Activated naive CD4-positive, alpha-beta T cell treated with Interleukin-2 at 50 U/mL for 16 hours (primary cell): ENCODE measurements at regions not wholly inside any gene's neighbourhood (a gene's known extent, or its start where the extent isn't known, plus 50 kb on each side); places are given as distances from the start of the nearest gene placed in this dataset.

Experiments used
- DNase-seq: peaks from one replicate; pipeline ENCODE4 v3.0.0-alpha.2; 2020

DNA sequence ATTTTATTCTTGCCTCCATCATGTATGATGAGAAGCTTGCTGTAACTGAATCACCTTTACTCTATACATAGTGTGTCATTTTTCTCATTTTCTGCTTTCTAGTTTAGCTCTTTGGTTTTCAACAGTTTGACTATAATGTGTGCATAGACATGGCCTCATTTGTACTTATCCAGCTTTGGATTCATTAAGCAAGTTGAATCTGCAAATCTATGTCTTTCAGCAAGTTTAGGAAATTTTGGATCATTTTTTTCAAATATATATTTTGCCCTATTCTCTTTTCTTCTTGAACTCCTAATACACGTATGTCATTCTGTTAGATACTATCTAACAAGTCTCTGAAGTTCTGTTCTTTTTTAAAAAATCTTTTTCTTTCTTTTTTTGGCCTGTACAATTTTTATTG, 57.8 kb downstream of the PRLHR start:
- DNase-seq, result no peak

DNA sequence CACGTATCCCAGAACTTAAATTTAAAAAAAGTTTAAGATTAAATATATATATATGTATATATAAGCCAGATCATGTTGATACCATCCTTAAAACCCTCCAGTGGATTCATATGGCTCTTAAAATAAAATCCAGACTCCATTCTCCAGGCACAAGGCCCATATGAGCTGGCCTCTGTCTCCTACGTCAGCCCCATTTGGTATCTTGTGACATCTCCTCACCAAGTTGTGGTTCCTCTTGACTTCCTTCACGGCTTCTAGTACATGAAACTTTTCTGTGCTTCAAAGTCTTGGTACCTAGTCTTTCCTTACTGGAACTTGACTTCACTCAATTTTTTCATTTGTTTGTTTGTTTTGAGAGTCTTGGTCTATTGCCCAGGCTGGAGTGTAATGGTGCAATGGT, 61.3 kb downstream of the PRLHR start:
- DNase-seq, result no peak

DNA sequence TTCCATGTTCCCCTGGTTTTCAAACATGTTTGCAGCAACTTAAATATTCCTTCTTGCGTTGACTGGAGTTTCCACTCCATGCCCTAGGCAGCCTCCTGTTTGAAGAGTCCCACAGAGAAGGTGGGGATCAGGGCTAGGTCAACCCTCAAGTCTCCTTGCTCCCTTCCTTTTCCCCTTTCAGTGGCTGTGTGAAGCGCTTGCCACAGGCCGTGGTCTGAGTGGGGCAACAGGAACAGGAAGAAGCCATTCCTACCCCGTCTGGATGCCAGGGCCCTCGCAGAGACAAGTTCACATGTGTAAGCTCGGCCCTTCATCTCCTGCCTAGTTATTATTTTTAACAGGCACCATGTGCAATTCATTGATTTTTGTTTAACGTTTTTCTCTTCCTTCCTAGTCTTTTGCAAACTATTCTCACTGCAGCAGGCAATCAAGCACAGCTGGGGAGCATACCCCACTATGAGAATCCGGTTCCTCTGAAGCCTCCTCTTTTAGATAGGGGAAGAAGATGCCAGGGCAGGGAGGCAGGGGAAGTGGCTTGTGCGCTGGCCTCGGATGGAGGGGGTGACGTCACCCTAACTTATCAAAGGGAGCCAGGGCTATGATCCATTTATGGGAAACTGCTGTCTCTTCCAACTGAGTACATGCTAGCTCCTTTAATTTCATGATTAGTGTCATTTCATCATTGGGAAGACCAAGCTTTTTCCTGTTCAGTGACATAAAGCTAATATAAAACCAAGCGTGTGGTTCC, 64.2 kb downstream of the PRLHR start:
- no peak for DNase-seq

DNA sequence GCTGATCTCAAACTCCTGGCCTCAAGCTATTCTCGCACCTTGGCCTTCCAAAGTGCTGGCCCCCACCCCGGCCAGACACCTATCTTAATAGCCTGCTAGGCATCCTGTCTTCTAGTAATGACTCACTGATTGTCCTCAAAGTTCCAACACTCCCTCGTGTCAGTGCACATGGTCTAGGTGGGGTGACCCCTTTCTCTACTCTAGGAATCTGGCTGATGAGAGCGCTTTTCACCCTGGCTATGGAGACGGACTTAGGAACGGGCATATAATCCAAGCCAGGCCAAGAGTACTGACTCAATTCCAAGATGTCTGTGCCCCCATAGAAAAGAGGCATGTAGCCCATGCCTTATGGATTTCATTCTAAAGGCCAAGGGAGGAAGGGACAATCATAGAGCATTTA, 67.0 kb downstream of the PRLHR start:
- no peak for DNase-seq

DNA sequence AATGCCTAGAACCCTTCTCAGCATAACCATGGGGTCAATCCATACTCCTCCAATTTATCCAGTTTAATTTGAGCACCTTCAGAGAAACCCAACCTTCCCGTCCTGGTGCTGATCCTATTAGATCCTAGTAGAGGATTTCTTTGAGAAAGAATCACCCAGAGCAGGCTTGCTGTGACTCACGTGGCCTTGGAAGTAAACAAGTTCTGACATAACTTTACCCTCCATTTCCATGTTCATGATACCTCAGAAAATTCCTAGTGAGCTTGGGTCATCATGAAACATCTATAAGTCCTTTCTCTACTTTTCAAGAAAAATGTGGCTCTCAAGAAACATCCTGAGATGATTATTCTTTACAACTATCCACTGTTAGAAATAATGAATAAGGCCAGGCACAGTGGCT, 71.7 kb downstream of the PRLHR start:
- no peak for DNase-seq

DNA sequence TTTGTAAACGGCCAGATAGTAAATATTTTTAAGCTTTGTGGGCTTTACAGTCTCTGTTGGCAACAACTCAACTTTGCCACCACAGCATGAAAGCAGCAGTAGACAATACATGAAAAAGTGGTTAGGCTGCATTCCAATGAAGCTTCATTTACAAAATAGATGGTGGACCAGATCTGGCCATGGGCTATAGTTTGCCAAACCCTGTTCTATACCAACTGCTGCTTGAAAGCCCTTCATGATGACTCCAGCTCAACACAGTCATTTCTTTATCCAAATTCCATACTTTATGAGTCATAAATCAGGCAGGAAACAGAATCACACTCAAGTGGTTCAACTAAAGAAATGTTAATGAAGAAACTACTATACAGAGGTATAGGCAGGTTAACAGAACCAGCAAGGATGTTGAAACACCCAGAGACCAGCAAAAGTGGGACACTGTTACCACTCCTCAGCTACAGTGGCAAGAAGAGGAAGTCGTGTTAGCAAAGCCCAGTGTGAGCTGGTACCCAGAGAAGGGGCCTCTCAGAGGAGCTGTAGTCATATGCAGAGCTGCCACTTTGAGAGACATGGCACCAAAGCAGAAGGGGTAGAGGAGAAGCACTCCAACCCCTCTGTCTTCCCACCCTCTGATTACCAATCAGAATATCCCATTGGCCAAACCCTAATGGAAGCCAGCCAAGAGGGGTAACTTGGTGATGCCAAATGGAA, 72.5 kb downstream of the PRLHR start:
- no peak for DNase-seq

DNA sequence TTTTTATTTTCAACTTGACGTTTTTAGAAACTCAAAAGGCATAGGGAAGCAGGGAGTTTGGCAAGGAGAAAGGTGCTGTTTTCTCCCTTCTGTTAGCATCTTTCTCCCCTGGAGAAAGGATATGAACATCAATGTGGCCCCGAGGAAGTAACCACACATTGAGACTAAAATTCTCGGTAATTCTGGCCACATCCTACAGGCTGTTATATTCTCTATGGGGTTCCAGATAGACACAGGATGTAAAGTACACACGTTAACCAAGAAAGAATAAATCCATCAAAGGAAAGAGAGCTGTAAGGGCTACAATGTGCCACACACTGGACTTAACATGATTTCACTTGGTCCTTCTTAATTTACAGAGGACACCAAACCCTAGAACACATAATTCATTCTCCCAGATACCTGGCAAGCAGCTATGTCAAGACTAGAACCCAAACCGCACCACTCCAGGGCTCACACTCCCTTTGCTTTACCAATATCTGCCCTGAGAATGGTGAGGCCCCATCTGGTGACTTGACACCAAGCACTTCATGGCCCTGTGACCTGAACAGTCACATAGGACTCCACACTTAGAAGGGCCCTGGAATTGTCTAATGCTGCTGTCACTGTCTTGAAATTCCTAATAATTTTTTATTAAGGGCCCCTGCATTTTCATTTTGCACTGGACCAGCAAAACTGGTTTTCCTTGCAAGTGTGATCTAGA, 73.9 kb downstream of the PRLHR start:
- no peak for DNase-seq

DNA sequence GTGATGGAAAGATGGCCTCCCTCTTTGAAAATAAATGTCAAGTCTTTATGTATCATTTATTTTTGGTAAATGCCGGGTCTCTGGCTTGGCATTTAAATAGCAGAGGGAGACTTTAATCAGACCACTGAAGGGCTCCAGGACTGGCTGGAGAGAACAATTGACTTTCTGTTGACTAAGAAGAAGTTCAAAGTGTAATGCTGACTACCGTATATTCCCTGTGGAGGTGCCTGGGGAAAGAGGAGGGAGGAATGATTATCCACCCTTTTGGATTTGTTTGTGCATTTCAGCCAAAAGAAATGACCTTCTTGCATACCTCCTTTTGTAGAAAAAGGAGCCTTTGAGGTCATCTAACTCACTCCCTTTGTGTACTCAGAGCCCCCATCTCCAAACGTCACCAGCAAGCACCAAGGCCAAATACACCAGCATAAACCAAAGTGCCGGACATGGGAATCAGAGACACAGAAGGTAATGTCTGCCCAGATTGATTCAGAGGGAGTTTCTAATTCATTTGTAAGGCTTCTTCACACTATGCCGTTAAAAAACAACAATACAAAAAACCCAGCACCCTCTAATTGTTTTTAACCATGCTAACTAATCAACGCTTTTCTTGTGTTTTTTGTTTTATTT, 75.2 kb downstream of the PRLHR start:
- no peak for DNase-seq

DNA sequence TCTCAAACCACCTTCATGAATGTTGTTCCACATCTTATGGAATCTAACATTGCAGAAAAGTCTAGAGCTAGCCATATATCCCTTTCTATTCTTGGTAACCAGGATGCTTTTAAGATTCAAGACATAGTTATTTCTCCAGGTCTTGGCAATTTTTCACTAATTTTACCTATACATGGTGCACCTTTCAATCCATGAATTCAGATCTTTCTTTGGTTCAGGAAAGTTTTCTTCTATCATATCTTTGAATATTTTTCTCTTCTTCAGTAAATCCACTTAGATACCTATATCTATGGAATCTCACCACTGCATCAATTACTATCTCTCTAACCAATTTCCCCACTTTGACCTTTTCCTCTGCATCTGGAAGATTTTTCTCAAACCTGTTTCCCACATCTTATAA, 77.4 kb downstream of the PRLHR start:
- DNase-seq, result no peak

DNA sequence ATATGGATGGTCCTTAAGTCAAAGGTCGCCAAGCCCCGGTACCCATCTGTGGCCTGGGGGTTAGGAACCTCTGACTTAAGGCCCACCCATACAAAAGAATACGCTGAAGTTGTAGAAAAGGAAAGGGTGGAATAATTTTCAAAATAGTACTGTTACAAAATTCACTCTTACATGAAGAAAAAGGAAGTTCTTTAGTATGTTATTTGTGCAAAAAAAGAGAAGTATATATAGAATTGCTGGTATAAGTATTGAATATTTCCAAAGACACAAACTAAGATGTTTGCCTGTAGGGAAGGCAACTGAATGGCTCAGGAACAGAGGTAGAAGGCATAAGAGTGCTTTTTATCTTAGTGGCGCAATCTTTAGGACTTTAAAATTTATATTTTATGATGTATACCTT, 78.7 kb downstream of the PRLHR start:
- DNase-seq, result no peak

DNA sequence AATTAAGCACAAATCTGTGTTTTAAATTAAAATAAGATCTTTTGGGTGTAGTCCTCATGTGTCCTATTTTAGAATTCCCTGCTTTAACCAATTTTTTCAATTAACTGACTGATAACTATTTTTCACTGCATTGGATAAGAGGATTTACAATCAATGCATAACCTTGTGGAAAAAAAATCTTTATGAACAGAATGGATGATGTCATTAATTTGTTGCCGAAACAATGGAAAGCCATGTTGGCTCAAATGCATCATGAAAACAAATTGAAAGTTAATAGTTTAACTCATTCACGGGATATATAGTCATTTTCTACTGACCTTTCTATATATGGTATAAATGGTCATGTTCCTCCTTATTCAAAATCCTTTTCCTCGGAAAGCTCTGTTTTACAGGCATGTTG, 82.3 kb downstream of the PRLHR start:
- no peak for DNase-seq

DNA sequence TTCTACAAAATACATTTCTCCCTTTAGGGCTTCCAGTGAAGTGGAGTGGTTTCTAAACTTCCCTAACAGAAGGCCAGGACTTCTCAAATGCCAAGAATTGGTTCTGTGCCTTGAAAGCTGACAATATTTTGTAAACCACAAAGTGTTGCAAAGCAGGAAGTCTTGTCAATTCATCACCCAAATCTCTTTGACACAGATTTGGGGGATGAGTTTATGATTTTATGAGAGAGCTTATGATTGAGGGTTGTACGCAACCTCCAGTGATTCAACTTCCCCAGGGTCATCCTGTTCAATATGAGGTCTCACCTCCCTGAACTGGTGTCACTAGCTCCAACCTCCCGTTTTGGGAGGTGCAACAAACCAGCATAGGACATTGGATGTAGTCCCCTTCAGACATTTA, 83.7 kb downstream of the PRLHR start:
- DNase-seq, result no peak

DNA sequence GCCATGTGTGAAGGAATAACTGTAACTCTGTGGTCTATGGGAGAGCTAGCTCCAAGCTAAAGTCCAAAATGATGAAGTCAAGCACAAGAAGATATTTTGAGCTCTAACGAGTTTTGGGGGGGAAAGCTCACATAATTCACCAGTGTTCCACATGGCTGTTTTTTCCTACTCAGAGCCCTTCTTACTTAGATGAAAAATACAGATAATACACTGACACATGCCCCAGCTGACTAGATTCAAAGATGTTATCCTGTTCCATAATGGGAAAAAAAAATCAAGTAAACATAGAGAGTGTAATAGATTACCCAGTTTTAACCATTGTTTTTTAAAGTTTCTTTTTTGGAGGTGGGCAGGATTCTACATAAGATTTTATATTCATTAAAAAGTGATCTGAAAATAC, 86.6 kb downstream of the PRLHR start:
- no peak for DNase-seq

DNA sequence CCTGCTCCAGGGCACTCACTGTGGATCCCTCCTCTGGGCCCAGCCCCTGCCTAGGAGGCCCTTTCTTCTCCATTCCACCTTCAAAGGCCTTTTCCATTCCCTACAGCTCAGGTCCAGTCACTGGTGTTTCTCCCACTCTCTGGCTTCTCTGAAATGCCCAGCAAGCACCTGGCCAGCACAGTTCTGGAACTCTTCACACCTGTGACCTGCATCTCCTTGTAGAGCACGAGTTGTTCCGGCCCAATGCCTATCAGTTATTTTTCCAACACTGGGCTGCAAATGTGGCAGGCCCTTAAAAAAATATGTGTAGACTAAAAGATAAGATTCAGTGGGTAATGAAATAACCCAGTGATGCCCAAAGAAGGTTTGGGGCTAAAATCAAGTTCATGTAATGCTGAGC, 87.1 kb downstream of the PRLHR start:
- DNase-seq, result no peak

DNA sequence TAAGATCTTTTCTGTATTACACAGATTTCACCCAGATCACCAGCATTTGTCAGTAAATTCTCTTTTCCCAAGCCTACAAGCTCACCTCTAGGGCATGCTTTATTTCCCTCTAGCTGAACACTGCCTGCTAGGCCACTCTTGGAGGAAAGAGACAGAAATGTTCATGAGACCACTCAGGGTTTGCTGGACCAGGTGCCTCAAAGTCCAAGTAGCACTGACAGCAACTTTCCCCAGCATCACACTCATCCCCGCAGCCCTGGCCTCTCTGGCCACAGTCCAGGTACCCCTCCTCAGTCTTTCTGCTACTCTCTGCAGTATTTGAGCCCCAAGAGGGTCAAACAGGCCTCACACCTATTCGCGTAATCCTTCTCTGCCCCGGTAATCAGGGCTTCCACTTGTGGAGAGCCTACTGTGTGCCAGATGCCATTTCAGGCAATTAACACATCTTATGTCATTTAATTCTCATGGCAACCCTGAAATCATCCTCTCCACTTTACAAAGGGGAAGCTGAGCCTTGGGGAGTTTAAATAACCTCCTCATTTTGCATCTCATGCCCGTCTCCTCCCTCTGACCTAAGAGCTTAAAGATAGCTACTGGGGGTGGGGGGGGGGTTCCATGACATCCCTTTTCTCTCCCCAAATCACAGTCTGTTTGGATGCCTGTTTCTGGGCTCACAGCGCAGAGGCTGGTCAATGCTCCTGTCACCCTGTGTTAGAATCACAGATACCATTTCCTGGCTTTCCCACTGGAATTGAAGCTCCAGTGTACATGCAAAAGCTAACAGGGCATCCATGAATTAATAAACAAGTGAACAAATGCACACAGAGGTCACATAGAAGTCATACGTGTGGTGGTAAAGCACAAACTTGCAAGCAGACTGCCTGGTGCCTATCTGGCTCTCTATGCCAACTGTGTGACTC, 88.5 kb downstream of the PRLHR start:
- DNase-seq, result no peak

DNA sequence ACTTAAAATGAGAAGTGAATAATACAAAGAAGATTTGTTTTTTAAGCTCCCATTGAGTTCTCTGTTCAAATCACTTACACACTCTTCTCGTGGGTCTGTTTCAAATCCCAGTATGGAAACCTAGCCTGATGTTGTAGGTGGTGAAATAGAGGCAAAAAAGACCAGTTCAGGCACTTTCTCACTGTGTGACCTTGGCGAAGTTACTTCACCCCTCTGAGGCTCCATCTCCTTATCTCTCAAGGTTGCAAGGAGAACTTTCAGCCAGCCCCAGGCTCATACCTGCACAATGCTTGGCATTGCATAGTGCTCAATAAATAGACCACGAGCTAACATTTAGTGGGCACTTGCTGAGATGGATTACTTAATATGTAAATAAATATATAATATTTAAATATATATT, 90.1 kb downstream of the PRLHR start:
- DNase-seq, result no peak

DNA sequence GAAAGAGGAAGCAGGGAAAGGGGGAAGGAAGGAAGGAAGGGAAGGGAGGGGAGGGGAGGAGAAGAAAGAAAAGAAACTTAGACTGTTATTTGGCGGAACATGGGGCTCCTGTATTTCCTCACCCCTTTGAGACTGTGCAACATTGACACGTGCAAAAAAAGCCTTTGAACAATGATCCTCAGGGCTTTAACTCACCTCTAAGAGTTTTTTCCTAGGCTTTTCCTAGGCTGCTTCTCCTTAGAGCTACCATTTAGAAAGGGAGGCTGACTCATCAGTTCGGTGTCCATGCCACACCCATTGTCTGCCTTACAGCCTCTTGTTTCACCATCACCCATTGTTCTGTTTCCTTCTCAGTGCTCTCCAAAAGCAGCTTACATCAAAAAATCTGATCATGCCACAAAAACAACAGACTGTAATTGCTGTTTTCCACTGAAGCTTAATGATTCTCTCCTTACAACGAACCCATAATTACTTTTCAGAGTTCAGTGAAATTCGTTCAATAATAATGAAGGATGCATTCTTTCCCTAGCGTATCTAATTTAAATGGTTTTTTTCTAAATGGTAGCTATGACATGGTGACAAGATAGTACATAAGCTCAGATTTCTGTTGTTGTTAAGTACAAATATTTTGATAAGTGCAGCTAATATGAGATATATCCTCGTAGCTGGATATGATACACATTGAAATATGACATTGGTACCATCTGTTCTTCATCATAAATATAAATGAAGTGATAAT, 90.8 kb downstream of the PRLHR start:
- DNase-seq, result no peak

DNA sequence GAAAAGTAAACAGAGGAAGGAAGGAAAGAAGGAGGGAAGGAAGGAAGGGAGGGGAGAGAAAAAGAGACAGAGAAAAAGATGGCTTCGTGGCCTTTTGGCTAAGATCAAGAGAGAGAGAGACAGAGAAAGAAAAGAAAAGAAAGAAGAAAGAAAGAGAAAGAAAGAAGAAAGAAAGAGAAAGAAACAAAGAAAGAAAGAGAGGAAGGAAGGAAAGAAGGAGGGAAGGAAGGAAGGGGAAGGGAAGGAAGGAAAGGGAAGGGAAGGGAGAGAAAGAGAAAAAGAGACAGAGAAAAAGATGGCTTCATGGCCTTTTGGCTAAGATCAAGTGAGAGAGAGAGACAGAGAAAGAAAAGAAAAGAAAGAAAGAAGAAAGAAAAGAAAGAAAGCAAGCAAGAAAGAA, 91.4 kb downstream of the PRLHR start:
- no peak for DNase-seq

DNA sequence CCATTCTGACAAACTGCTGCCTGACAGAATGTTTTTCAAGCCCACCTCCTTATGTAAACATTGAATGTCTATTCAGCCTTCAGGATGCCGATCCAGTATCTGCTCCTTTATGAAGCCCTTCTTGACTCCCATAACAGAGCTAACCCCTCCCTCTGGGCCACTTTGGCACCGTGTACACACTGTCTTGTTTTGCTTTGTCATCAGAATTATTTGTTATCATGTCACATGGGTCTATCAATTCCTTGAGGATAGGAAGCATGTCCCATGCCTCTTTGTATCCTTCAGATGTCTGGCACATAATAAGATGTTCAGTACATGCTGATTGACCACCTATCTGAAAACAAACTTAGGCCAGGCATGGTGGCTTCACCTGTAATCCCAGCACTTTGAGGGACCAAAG, 92.3 kb downstream of the PRLHR start:
- no peak for DNase-seq

DNA sequence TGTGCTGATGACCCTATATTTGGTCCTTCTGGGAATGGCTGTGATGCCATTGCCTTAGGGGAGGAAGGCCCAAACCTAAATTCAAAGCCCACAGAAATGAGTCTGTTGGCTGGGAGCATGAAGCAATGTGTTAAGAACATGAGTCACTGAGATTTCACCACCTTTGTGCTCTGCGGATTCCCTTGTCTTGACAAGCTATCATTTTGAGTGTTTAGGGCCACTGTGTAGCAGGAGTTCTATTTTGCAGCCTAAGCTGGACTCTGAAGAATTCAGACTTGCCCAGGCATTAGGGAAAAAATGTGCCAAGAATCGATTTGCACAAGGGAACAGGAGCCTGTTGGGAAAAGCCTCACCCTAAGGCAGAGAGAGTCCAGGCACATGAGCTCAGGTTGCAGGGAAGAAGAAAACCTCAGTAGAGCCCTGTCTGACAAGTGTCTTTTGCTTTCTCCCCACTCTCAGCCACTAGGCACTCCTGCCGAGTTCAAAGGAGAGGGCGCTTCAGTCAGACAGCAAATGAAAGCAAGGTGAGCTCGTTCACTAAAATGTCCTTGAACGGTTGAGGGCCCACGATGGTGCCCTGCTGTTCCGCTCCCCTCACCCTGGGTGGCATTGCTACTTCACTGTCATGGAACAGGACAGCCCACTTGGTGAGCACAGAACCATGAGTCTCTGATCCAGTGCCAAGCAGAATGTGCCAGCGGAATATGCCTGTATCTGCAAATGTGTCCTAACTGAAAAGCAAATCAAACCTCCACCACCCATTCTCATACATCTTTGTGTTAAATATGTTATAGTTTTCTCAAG, 93.6 kb downstream of the PRLHR start:
- DNase-seq, result no peak

DNA sequence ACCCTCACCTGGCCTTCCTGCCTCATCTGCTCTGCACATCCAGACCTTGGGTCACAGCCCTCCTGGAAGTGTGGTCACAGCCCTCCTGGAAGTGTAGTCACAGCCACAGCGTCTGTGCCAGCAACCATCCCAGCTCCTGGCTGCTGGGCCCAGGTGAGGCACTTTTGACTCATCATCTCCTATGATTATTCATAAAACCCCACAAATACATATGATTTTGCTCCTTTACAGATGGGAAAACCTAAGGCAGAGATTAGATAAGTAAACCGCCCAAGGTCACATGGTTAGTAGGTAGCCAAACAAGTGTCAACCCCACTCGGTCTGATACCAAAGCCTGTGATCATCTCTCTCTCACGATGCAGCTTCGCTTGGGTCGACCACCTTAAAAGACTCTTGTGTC, 94.3 kb downstream of the PRLHR start:
- no peak for DNase-seq
